ENCODE measurements at regions not wholly inside any gene's neighbourhood (a gene's known extent, or its start where the extent isn't known, plus 50 kb on each side); places are given as distances from the start of the nearest gene placed in this dataset.

- H3K9me2 ChIP-seq (replicated peaks; ENCODE audit: insufficient read depth), result no peaks in the 10 kb centered on the region
- H3K27me3 ChIP-seq, result no peaks in the 10 kb centered on the region
- no peaks in the 10 kb centered on the region for H3K9me3 ChIP-seq (ENCODE audit: low read depth)
- H3K4me1 ChIP-seq (ENCODE audit: insufficient read depth), result no peaks in the 10 kb centered on the region
- H2AFZ ChIP-seq, result no peak overlapping the region
- no peak overlapping the region for H3K4me2 ChIP-seq
- no peak overlapping the region for H3K27ac ChIP-seq
- no peaks in the 10 kb centered on the region for H3K79me2 ChIP-seq
- 82% methylated on average over 1 of the region's 1 CpG for WGBS (ENCODE audit: low lambda C conversion rate, missing lambda C conversion rate)
- no peak overlapping the region for H3K4me3 ChIP-seq
- H4K20me1 ChIP-seq (ENCODE audit: insufficient read depth, poor library complexity, severe bottlenecking), result no peaks in the 10 kb centered on the region
- H3K36me3 ChIP-seq (replicated peaks; ENCODE audit: insufficient read depth, low read depth), result no peaks in the 10 kb centered on the region
- no peak for TF ChIP-seq CTCF (IDR thresholded peaks at IDR 0.05; ENCODE audit: poor library complexity)
- TF ChIP-seq EZH2phosphoT487 (IDR thresholded peaks at IDR 0.05; ENCODE audit: low read depth, severe bottlenecking, unreplicated experiment), result no peak
- no peak for TF ChIP-seq EZH2 (IDR thresholded peaks at IDR 0.05; ENCODE audit: borderline replicate concordance)
- no peak for DNase-seq (ENCODE audit: low spot score)
Measured at GRCh38 chr6:146894624-146895023, 295.9 kb downstream of the ADGB start.

DNA sequence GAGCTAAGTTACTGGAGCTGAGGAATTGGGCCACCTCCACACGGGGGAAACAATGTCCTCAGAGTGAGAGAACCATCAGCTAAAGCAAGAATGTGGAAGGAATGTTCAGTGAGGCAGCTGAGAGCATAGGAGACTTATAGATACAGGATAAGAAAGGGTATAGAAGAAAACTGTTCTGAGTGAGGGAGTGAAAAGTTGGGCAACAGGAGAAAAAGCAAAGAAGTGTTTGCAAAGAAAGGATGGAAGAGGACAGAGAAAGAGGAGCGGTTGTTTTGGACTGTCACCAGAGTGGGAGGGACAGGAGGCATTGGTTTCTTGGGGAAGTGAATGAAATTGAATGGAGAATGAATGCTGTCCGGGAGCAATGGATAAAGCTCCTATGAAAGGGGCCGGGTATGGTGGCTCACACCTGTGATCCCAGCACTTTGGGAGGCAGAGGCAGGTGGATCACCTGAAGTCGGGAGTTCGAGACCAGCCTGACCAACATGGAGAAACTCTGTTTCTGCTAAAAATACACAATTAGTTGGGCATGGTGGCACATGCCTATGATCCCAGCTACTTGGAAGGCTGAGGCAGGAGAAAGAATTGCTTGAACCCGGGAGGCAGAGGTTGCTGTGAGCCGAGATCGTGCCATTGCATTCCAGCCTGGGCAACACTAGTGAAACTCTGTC lies 296.5 kb downstream of the ADGB start:
- no peaks in the 10 kb centered on the region for H3K27me3 ChIP-seq
- no peaks in the 10 kb centered on the region for H3K9me3 ChIP-seq (ENCODE audit: low read depth)
- no peaks in the 10 kb centered on the region for H4K20me1 ChIP-seq (ENCODE audit: insufficient read depth, poor library complexity, severe bottlenecking)
- H2AFZ ChIP-seq, result no peak overlapping the region
- TF ChIP-seq EZH2 (IDR thresholded peaks at IDR 0.05; ENCODE audit: borderline replicate concordance) (no peak), CTCF (IDR thresholded peaks at IDR 0.05; ENCODE audit: poor library complexity) (no peak), EZH2phosphoT487 (IDR thresholded peaks at IDR 0.05; ENCODE audit: low read depth, severe bottlenecking, unreplicated experiment) (no peak)
- no peak overlapping the region for H3K4me2 ChIP-seq
- H3K9me2 ChIP-seq (replicated peaks; ENCODE audit: insufficient read depth), result no peaks in the 10 kb centered on the region
- no peak overlapping the region for H3K4me3 ChIP-seq
- H3K36me3 ChIP-seq (replicated peaks; ENCODE audit: insufficient read depth, low read depth), result no peaks in the 10 kb centered on the region
- no peak overlapping the region for H3K27ac ChIP-seq
- 88% methylated on average over 9 of the region's 9 CpGs for WGBS (ENCODE audit: low lambda C conversion rate, missing lambda C conversion rate)
- no peaks in the 10 kb centered on the region for H3K4me1 ChIP-seq (ENCODE audit: insufficient read depth)
- no peaks in the 10 kb centered on the region for H3K79me2 ChIP-seq
- DNase-seq (ENCODE audit: low spot score), result no peak

GRCh38 chr6:146895772-146896061 lies 296.9 kb downstream of the ADGB start:
- H3K4me1 ChIP-seq (ENCODE audit: insufficient read depth), result no peaks in the 10 kb centered on the region
- H3K27ac ChIP-seq, result no peak overlapping the region
- no peaks in the 10 kb centered on the region for H3K9me3 ChIP-seq (ENCODE audit: low read depth)
- H3K4me3 ChIP-seq, result no peak overlapping the region
- WGBS (ENCODE audit: low lambda C conversion rate, missing lambda C conversion rate), result 59% methylated on average over 3 of the region's 3 CpGs
- H3K36me3 ChIP-seq (replicated peaks; ENCODE audit: insufficient read depth, low read depth), result no peaks in the 10 kb centered on the region
- H3K27me3 ChIP-seq, result no peaks in the 10 kb centered on the region
- H3K79me2 ChIP-seq, result no peaks in the 10 kb centered on the region
- no peaks in the 10 kb centered on the region for H4K20me1 ChIP-seq (ENCODE audit: insufficient read depth, poor library complexity, severe bottlenecking)
- H3K9me2 ChIP-seq (replicated peaks; ENCODE audit: insufficient read depth), result no peaks in the 10 kb centered on the region
- TF ChIP-seq EZH2phosphoT487 (IDR thresholded peaks at IDR 0.05; ENCODE audit: low read depth, severe bottlenecking, unreplicated experiment) (no peak), CTCF (IDR thresholded peaks at IDR 0.05; ENCODE audit: poor library complexity) (no peak), EZH2 (IDR thresholded peaks at IDR 0.05; ENCODE audit: borderline replicate concordance) (no peak)
- H3K4me2 ChIP-seq, result no peak overlapping the region
- no peak for DNase-seq (ENCODE audit: low spot score)
- no peak overlapping the region for H2AFZ ChIP-seq

Measured in hepatocyte (in vitro differentiated cells).